ENCODE measurements at regions not wholly inside any gene's neighbourhood (a gene's known extent, or its start where the extent isn't known, plus 50 kb on each side); places are given as distances from the start of the nearest gene placed in this dataset.
"Not testable (repeated sequence)": the region's sequence is repeated elsewhere in the genome, so short reads cannot be mapped to it uniquely, and the experiment has no call there.

- H3K4me1 ChIP-seq (ENCODE audit: control insufficient read depth, extremely low read depth, insufficient read depth, low read length); H4K20me1 ChIP-seq (ENCODE audit: control insufficient read depth, extremely low read depth, insufficient read depth, low read length); H3K9me1 ChIP-seq (ENCODE audit: control insufficient read depth, extremely low read depth, insufficient read depth, low read length); H3K9ac ChIP-seq (ENCODE audit: control insufficient read depth, extremely low read depth, insufficient read depth, low read length); DNase-seq (ENCODE audit: low read depth, low spot score); H3K4me3 ChIP-seq (ENCODE audit: control insufficient read depth in 2 of 3, extremely low read depth in 1 of 3, insufficient read depth in 2 of 3, low read depth in 1 of 3, low read length in 3 of 3); H3K36me3 ChIP-seq (ENCODE audit: control insufficient read depth in 2 of 2, extremely low read depth in 1 of 2, insufficient read depth in 2 of 2, low read length in 2 of 2); H3K27ac ChIP-seq (ENCODE audit: control insufficient read depth, insufficient read depth, low read length); dilution Hi-C loops (cut with MboI; ENCODE audit: extremely low pct_ligation_motif_present, low sequenced_read_pairs); H3K9me3 ChIP-seq (ENCODE audit: control insufficient read depth, low read depth, low read length); H3K27me3 ChIP-seq (ENCODE audit: control insufficient read depth, extremely low read depth, insufficient read depth, low read length); H2AFZ ChIP-seq (ENCODE audit: control insufficient read depth, low read length); H3K79me2 ChIP-seq (ENCODE audit: control insufficient read depth, insufficient read depth, low read length); FAIRE-seq; H3K4me2 ChIP-seq (ENCODE audit: control insufficient read depth, extremely low read depth, insufficient read depth, low read depth, low read length): not testable (repeated sequence)
Observed at GRCh38 chr12:131311279-131311722, 357.6 kb downstream of the ADGRD1 start.

- H3K4me3 ChIP-seq (ENCODE audit: control insufficient read depth in 2 of 3, extremely low read depth in 1 of 3, insufficient read depth in 2 of 3, low read depth in 1 of 3, low read length in 3 of 3) = no peak overlapping the region
- H3K27ac ChIP-seq (ENCODE audit: control insufficient read depth, insufficient read depth, low read length) = no peak overlapping the region
- DNase-seq (ENCODE audit: low read depth, low spot score) (no peak), FAIRE-seq (no peak)
- H3K9ac ChIP-seq (ENCODE audit: control insufficient read depth, extremely low read depth, insufficient read depth, low read length) = no peak overlapping the region
- no peak overlapping the region for H3K4me2 ChIP-seq (ENCODE audit: control insufficient read depth, extremely low read depth, insufficient read depth, low read depth, low read length)
- H3K9me1 ChIP-seq (ENCODE audit: control insufficient read depth, extremely low read depth, insufficient read depth, low read length) = no peaks in the 10 kb centered on the region
- dilution Hi-C loops (cut with MboI; ENCODE audit: extremely low pct_ligation_motif_present, low sequenced_read_pairs) = no loop called here
- no peaks in the 10 kb centered on the region for H3K27me3 ChIP-seq (ENCODE audit: control insufficient read depth, extremely low read depth, insufficient read depth, low read length)
- H2AFZ ChIP-seq (ENCODE audit: control insufficient read depth, low read length) = no peak overlapping the region
- H4K20me1 ChIP-seq (ENCODE audit: control insufficient read depth, extremely low read depth, insufficient read depth, low read length) = no peaks in the 10 kb centered on the region
- H3K9me3 ChIP-seq (ENCODE audit: control insufficient read depth, low read depth, low read length) = peaks cover 7% of the 10 kb centered on the region
- no peaks in the 10 kb centered on the region for H3K79me2 ChIP-seq (ENCODE audit: control insufficient read depth, insufficient read depth, low read length)
- no peaks in the 10 kb centered on the region for H3K4me1 ChIP-seq (ENCODE audit: control insufficient read depth, extremely low read depth, insufficient read depth, low read length)
- no peaks in the 10 kb centered on the region for H3K36me3 ChIP-seq (ENCODE audit: control insufficient read depth in 2 of 2, extremely low read depth in 1 of 2, insufficient read depth in 2 of 2, low read length in 2 of 2)
- TF ChIP-seq EZH2 (IDR thresholded peaks at IDR 0.05; ENCODE audit: low read length) (no peak), CTCF (optimal IDR thresholded peaks at IDR 0.05 in 1 of 3, IDR thresholded peaks at IDR 0.05 in 1 of 3, conservative IDR thresholded peaks at IDR 0.05 in 1 of 3; ENCODE audit: extremely low read depth in 1 of 3, insufficient read depth in 2 of 3, low read length in 3 of 3) (no peak)
Observed at GRCh38 chr12:131311764-131312163, 358.1 kb downstream of the ADGRD1 start.

- H4K20me1 ChIP-seq (ENCODE audit: control insufficient read depth, extremely low read depth, insufficient read depth, low read length); H3K4me2 ChIP-seq (ENCODE audit: control insufficient read depth, extremely low read depth, insufficient read depth, low read depth, low read length); H3K9me3 ChIP-seq (ENCODE audit: control insufficient read depth, low read depth, low read length); H3K4me1 ChIP-seq (ENCODE audit: control insufficient read depth, extremely low read depth, insufficient read depth, low read length); H3K79me2 ChIP-seq (ENCODE audit: control insufficient read depth, insufficient read depth, low read length); dilution Hi-C loops (cut with MboI; ENCODE audit: extremely low pct_ligation_motif_present, low sequenced_read_pairs); DNase-seq (ENCODE audit: low read depth, low spot score); H3K36me3 ChIP-seq (ENCODE audit: control insufficient read depth in 2 of 2, extremely low read depth in 1 of 2, insufficient read depth in 2 of 2, low read length in 2 of 2); H3K4me3 ChIP-seq (ENCODE audit: control insufficient read depth in 2 of 3, extremely low read depth in 1 of 3, insufficient read depth in 2 of 3, low read depth in 1 of 3, low read length in 3 of 3); H3K27ac ChIP-seq (ENCODE audit: control insufficient read depth, insufficient read depth, low read length); H3K9me1 ChIP-seq (ENCODE audit: control insufficient read depth, extremely low read depth, insufficient read depth, low read length); H2AFZ ChIP-seq (ENCODE audit: control insufficient read depth, low read length); FAIRE-seq; H3K27me3 ChIP-seq (ENCODE audit: control insufficient read depth, extremely low read depth, insufficient read depth, low read length); H3K9ac ChIP-seq (ENCODE audit: control insufficient read depth, extremely low read depth, insufficient read depth, low read length): not testable (repeated sequence)
Observed at GRCh38 chr12:131312382-131312781, 358.7 kb downstream of the ADGRD1 start.

Measured in keratinocyte (primary cell).